GM19467 (cell line): ENCODE measurements at regions not wholly inside any gene's neighbourhood (a gene's known extent, or its start where the extent isn't known, plus 50 kb on each side); places are given as distances from the start of the nearest gene placed in this dataset.
"Not testable (repeated sequence)": the region's sequence is repeated elsewhere in the genome, so short reads cannot be mapped to it uniquely, and the experiment has no call there.

ENCODE experiments used
- ATAC-seq: cut with Tn5 transposase; IDR thresholded peaks from one replicate; pipeline ENCODE4 v1.9.1; 2021; ENCODE audit warnings: mild to moderate bottlenecking, moderate library complexity; ENCODE audit not compliant: unreplicated experiment

DNA sequence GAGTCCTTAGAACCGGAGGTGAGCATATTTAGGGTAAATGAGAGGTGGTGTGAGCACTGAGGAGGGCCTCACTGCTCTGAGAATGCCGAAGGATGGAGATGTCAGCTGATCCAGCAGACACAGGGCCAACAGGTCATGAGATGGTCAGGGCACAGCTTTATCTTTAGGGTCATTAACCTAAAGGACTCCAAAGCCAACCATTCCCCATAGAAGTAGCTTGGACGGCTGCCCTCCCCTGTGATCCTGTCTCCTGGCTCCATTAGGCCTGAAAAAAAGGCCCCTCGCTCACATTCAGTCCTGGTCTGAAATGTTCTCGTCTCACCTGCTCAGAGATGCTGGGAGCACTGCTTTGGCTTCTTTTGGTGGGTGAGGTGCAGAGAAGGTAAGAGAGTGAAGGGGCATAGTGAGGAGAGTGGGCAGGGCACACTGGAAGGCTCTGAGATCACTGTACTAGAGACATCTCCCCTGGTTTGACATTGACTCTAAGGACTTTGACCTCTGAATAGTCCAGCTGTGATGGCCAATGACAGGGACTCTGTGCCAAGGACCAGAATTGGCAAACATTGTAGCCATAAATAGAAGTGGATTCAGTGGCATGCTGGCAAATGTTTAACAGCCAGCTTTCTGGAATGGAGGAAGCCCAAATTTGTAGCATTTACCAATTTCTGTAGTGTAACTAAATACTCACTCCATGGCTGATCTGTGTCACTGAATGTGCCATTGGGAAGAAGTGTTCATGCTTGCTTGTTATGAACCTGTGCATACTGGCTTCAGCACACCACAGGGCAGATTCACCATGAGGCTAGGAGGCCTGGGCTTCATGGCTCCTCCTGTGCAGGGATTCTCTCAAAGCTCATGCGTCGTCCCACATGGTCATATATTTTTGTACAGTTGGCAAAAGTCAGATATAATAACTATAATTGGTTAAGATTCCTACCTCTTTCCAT lies 76.2 kb upstream of the MRPS22 start:
- no peak for ATAC-seq

DNA sequence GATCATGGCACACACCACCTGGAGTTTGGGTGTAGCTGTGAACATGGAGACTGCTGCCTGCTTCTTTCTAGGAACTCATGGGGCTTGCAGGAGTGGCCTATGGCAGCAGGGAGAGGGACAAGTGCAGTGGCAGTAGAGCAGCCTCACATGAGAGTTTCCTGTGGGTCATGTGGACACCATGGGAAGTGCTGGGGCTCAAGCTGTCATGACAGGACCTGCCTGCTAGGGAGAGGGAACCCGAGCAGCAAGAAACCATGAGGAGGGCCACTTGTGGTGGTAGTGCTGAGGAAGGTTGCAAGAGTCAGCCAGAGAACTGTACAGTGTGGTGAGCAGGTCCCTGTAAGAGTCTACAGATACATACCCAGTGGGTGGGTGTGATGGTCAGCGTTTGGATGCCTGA lies 73.8 kb upstream of the MRPS22 start:
- ATAC-seq = no peak

DNA sequence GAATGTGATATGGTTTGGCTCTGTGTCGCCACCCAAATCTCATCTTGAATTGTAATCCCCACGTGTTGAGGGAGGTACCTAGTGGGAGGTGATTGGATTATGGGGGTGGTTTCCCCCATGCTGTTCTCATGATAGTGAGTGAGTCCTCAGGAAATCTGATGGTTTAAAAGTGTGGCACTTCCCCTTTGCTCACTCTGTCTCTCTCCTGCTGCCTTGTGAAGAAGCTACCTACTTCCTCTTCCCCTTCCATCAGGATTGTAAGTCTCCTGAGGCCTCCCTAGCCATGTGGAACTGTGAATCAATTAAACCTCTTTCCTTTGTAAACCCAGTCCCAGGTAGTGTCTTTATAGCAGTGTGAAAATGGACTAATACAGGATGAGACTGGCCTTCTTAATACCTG lies 73.2 kb upstream of the MRPS22 start:
- not testable (repeated sequence) for ATAC-seq

DNA sequence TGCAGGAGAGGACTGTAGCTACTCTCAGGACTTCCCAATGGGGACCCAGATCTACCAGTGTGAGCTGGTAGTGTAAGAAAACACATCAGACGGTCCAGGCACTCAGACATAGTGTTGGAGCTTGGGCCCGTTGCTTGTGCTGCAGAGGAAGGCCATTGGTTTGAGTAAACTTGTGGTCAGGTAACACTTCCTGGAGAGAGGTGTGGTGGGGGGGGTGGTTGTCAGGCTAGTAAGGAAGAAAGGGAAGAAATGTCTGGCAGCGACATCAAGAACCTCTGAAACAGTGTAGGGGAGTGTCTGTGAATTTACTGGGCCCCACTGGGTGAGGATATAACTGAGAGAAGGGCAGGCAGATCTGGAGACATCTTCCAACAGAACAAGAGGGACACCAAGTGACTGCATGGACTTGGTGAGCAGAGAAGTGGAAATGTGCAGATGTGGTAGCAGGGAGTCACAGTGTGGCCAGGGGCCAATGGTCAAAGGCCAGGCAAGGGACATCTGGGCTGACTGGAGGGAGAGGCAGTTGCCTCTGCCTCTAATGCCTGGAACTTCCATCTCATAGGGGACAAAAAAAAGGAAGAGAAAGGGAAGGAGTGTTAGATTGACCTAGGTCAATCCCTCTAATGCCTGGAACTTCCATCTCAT lies 63.7 kb upstream of the MRPS22 start:
- ATAC-seq = no peak

DNA sequence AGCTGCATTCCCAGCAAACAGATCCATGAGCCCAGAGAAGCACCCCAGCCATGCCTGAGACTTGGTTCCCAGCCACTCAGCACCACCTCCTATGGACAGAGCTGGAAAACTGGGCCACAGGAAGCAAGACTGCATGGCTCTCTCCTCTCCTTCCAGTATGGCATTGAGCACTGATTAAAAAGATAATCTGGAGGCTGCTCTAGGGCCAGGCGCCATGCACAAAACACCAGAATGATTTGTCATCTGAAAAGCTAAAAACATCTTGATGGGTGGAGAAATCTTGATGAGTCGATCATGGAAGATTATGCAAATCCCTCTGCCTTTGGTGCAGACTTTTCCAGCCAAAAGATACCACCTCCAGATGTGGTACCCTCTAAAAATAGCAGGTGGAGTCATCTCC lies 62.7 kb upstream of the MRPS22 start:
- no peak for ATAC-seq

DNA sequence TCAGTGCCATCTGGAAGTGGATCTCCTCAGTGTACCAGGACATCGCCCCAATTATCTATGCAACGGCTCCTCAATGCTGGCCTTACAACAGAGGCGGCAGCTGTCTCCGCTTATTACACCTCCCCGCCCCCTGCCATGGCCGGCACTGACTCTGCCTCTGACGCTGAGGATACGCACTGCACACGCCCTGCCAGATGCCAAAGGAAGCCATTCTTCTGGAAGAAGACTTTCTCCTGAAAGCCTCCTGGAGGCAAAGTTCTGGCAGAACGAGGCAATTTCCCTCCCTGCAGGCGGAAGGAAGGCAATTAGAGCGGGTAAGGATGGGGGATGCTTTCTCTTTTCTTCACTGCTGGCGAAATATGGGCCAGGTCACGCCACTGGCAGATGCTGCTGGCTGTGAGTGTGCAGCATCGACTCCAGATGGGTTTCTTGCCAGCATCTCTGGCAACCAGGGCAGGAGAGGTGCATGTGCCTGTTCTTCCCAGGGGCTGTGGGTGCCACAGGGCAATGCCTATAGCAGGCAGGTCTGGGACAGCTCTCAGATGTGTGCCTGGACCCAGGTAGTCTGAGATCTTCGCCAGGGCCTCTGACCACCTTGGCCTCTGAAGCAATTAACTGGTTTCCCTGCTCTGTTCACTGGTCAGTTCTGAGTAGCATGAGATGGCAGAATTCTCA lies 62.2 kb upstream of the MRPS22 start:
- no peak for ATAC-seq

DNA sequence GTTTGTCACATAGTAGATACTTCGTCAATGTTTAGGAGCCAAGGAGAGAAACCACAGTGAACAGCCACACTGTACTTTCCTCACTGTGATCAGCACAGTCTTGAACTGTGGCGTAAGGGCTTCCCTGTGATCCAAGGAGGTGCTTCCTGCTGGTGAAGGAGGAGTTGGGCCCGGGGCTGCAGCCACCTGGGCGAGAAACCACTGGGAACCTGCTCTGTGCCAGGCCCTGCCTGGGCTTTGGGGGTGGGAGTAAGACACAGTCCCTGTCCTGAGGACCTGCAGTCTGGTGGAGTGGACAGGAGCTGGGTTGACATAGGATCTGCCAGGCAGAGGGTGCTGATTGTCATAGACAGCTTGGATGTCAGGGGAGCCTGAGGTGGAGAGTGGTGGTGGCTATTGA lies 60.5 kb upstream of the MRPS22 start:
- ATAC-seq = no peak

DNA sequence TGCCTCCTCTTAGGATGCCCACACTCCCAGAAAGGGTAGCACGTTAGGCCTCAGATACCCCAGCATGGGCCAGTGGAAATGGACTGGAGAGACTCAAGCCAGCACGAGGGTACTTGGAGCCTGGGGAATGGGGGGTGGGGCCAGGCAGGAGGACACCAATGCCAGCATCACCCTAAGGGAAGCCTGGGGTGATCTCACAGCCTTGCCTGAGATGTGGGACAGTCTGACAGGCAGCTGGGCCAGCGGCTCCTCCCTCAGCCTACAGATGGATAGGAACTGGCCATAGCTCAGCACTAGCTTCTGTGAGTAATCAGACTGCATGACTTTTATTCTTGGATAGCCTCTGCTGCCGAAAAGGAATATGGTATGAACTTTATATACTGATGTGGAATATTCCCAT lies 59.6 kb upstream of the MRPS22 start:
- ATAC-seq = no peak

DNA sequence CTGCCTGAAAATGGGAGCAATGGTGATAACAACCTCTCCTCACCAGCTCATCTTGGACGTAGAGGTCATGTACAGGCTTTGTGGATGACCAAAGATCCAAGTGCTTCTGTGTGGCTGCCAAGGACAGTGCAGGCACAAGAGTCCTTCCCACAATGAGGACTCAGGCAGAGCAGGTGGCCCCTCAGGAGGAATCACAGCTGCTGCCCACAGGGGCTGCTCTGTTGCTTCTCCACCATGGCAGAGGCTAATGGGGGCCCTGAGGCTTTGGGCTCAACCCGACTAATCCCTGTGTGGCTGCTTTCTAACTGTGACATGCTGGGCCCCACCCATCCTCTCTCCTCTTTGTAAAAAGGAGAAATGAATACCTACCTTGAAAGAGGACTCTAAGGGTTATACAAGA lies 58.1 kb upstream of the MRPS22 start:
- ATAC-seq = no peak

DNA sequence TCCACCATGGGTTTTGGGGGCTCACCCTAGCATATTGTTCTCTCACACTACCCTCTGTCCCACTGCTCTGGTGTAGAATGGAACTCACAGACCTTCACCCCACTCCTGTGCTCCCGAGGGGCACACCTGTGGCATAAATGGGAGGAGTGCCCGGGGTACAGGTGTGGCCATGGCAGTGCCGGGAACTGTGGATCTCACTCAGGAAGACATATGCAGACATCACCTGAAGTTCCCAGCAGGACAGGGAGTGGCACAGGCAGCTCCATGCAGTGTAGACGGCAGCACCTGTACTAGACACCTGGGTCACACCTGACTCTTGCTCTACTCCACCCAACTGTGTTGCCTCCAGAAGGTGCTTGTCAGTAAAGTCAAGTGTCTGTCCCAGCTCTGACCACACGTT lies 57.6 kb upstream of the MRPS22 start:
- ATAC-seq = no peak

DNA sequence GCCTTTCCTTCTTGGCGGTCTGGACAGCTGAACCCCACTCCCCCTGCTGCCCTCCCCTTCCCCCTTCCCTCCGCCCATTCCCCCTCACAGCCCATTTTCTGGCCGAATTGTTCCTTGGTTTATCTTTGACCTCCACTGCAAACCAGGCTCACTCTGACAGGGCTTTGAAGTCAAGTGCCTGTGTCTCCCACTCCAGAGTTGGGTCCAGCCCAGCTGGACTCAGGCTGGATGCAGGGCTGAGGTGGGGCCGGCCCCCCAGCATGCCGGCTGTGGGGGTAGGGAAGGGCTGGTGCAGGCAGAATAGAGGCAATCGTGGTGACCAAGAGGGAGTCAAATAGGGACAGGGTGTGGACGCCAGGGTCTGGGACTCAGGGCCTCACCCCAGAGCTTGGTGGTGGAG lies 57.0 kb upstream of the MRPS22 start:
- ATAC-seq = no peak

DNA sequence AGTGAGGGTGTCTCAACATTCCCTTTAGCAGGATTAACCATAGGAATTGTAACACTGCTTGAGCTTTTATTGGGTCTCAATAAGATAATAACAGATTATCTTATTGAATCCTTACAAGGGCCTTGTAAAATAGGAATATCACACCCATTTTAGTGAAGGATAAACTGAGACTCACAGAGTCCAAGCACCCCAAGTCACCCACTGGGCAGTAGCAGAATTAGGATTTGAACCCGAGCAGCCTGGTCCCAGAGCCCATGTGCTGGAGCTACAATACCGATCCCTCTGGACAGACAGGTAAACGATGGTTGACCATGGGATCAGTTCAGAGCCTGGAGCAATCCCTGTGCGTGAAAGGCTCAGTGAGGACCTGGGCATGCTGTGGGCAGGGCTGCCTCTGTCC lies 56.3 kb upstream of the MRPS22 start:
- ATAC-seq = no peak

DNA sequence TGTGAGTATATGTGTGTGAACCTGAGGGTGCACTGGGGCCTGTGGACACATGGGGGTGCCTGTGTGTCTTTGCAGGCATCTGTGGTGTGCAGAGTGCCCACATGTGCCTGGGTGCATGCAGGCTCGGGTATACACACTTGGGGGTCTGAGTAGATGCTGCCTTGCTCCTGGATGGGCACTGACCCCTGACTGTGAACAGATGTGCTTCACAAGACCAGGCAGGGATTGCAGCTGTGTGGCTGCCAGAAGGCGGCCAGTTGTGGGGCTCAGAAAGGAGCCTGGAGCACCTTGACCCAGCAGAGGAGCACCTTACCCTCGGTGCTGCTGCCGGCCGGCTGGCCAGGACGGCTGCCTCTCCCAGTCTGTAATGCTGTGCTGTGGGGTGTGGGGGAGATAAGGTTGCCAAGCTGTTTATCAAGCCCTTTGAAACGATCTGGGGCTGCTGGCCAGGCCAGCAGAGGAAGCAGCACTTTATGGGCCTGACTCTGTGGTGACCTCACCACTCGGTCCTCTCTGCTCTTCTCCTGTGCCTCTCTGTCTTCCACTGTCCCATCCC lies 55.5 kb upstream of the MRPS22 start:
- ATAC-seq = no peak

DNA sequence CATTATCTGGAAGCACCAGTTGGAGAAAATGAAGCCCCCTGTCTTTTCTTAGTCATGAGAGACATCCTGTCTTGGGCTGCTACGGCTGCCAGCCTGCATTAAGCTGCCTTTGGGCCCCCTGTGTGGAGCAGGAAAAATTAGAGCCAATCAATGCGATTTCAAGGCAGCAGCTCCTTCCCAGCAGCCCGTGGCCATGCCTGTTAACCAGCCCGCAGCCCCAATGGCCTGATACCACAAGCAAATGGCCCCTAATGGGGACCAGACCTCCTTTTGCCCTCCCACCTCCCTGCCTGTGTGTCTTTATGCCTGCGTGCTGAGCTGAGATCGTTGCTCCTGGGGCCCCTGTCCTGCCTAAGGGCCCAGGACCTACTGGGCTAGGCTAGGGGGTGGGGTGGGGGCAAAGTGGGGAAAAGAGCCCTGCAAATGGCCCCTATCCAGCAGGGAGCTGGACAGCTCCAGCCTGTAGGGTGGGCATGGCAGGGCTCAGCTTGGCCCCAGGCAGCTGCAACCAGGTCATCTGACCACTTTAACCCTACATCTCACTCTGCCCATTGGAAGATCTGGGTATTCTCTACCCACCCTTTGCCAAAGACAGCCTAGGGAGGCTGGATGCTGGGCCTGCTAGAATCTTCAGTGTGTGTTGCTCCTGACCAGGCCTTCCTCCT lies 53.8 kb upstream of the MRPS22 start:
- ATAC-seq = no peak

DNA sequence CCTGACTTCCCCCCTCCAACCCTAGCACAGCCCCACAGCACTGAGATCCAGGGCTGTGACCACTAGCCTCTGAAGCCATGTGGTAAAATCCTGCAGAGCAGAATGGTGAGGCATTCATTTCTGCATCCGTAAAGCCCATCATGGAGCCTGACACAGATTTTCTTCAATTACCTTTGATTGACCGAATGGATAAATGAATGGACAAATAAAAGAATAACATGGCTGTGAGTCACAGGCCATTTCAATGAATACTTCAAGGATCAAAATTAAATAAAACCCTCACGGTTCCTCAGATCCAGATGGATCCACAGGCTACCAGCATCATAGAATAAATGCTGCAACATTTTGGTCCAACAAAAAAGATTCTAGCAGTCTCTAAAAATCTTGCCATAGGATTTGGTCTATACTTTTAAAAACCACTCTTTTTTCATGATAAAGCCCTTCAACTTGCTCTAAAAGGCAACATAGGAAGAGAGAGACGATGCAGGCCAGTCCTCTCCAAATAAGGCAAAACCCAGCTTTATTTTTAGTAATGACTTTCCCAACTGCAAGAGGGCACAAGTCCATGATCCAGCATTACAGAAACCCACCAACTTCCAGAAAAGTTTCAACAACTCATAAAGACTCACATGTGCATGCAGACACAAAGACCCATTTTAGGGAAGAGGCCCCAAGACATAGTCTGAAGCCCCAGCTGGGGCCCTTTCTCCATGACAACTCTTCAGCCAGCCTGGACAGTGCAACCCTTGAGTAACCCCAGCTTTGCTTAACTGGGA lies 52.4 kb upstream of the MRPS22 start:
- ATAC-seq = no peak

DNA sequence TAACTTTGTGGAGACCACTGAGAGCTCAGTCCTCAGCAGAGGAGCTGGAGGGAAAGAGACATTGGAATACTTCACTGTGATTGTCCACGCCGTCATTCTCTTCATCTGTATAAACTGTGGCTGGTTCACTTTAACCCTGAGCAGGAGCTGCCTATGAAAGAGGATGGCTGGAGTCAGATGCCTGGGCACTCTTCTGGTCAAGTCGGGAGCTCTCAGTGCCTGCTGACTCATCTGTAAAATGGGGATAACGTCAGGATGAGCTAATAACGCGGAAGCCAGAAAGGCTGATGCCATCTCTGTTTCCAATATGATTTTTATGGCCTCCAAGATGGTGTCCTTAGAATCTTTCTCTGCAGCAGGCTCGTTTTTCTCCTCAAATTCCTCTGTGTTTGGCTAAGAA lies 51.6 kb upstream of the MRPS22 start:
- no peak for ATAC-seq

DNA sequence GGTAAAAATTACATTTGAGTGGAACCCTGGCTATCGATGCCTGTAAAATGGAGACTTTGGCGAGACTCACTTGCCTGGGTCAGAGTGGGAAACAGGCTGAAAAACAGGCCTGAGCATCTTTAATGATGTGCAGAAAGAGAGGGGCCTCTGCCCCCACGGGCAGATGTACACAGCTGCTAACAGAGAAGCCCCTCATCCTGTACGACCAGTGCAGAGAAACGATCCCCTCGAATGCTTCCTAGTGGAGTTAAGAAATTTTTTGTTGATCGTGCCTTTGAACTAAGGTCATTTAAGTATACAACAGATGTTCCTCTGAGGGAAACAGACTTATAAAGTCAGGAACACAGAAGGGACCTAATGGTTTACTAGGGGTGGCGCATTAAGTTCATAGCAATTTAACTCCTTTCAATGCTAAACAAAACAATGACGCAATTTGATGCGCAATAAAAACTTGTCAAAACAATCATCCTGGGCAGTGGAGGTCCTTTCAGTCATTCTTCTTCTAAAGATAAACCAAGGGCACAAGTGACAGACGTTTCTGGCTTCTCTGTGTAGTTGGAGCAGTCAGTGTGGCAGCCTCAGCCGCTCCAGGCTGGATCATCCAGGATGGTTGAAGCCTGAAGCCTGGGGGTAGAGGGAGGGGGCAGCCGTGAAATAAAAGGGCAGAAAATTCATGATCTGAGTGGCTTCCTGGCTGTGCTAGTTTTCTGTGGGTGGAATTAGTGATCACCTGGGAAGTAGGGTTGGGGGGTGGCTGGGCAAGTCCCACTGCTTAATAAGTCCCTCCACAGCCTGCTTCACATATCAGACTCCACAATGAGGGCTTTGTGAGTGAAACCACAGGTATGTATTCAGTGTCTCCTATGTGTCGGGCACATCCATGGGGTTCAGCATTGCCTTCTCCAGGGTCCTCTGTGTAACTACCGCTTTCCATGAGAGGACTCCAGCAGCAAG lies 50.8 kb upstream of the MRPS22 start:
- no peak for ATAC-seq

DNA sequence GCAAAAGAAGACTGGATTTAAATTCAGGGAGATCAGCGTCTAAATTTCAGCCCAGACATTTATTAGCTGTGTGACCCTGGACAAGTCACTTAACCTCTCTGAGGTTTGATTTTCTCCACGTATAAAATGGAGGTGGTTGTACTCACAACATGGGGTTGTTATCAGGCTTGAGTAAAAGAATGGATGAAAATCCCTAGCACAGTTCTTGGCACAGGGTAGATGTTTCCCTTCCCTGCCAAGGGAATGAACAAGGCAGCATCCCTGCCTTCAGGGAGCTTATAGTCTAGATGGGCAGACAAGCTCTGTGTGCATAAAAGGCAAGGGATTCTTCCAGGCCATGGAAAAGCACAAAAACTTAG lies 50.2 kb upstream of the MRPS22 start:
- ATAC-seq = no peak
